GM18508 (cell line): ENCODE measurements at regions not wholly inside any gene's neighbourhood (a gene's known extent, or its start where the extent isn't known, plus 50 kb on each side); places are given as distances from the start of the nearest gene placed in this dataset.
"Not testable (repeated sequence)": the region's sequence is repeated elsewhere in the genome, so short reads cannot be mapped to it uniquely, and the experiment has no call there.

Experiments used
- ATAC-seq: cut with Tn5 transposase; IDR thresholded peaks from one replicate; pipeline ENCODE4 v1.9.1; 2021; ENCODE audit warnings: moderate number of reproducible peaks; ENCODE audit not compliant: insufficient read depth, unreplicated experiment

DNA sequence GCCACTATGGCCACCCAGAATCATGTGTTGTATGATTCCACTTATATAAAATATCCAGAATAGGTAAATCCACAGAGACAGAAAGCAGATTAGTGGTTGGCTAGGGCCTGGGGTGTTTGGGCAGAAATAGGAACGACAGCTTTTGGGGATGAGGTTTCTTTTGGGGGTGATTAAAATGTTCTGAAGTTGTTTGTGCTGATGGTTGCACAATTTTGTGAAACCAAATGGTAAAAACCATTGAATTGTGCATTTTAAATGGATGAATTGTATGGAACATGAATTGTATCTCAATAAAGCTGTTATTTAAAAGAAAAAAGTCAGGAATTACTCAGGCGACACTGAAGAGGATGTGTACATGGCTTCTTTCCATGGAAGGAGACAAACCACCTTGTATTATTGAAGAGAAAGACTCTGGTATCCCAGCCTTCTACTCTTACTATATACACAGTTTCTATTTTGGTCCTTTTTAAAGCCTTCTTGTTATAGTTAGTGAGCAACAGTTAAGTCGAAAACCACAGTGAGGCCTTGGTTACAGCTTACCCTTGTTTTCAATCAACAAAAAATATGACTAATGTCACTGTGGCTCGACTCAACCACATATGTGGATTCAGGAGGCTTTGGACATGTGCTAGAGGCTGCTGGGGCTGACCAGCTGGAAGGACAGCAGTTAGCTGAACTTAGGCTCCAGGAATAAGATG, 57.1 kb upstream of the KMT2E start:
- peak; percentile 82 for ATAC-seq

DNA sequence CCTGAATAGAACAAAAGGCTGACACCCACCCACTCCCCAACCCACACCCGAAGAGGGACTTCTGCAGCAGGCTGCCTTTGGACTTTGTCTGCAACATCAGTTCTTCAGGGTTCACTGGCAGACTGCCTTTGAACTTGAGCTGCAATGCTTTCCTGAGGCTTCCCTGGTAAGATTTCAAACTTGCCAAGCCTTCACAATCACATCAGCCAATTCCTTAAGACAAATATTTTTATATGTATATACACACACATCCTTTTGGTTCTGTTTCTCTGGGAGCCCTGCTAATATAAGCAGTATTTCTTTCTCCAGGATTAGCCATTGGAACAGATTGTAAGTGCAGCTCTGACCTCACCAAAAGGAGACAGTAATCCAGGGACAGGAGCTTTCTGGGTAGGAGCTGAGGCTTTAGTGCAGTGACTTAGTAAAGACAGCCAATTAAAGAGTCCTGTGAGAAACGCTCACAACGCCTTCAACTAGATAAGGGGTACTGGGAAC, 55.6 kb upstream of the KMT2E start:
- ATAC-seq = no peak

DNA sequence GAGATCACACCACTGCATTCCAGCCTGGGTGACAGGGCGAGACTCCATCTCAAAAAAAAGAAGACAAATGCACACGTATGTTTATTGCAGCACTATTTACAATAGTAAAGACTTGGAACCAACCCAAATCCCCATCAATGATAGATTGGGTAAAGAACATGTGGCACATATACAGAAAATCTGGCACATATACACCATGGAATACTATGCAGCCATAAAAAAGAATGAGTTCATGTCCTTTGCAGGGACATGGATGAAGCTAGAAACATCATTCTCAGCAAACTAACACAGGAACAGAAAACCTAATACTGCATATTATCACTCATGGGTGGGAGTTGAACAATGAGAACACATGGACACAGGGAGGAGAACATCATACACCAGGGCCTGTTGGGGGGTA, 54.5 kb upstream of the KMT2E start:
- ATAC-seq = not testable (repeated sequence)

DNA sequence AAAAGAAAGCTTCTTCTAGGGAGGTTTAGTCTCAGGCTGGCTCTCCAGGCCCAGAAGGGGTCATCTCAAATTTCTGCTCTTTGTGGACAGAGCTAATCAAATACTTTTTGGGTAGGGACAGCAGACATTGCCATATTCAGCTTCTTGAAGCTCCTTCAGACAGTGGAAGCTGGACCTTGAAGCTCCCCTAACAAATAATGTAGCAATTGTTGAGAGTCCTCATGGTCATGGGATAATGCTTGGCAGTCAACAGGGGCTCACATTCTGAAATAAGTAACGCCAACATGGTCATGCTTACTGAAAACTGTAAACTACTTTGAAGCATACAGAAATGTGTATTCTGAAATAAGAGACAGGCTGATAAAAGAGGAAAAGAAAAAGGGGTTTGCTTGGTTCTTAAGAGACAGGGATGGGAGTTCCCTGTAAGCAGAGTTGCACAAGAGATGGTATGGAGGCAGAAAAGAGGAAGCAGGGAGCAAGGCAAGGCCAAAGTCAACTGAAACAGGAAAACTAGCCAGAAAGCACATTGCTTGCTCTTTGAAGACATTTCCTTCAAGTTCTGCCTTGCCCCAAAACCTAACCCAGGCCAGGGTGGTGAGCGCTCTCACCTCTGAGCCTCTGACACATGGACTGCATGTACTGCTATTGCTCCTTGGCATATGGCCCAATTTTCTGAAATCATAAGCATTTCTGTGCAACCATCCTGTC, 53.1 kb upstream of the KMT2E start:
- ATAC-seq = no peak

DNA sequence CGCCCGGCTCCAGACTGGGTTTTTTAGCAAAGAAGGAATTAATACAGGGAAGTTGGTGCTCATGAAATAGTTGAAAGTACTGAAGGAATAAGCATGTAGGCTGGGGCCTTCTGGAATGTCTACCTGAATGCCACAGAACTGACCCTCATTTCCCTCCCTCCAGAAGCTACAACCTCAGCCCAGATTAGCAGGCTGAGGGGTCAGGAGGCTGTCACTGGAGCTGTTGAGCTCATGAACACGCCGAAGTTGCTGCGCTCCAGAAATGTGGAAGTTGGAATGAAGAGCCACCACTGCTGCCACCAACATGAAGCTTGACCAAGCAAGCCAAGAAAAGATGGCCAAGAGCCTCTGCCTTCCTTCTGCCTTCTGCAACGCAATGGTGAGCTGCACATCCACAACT, 52.2 kb upstream of the KMT2E start:
- ATAC-seq = no peak

DNA sequence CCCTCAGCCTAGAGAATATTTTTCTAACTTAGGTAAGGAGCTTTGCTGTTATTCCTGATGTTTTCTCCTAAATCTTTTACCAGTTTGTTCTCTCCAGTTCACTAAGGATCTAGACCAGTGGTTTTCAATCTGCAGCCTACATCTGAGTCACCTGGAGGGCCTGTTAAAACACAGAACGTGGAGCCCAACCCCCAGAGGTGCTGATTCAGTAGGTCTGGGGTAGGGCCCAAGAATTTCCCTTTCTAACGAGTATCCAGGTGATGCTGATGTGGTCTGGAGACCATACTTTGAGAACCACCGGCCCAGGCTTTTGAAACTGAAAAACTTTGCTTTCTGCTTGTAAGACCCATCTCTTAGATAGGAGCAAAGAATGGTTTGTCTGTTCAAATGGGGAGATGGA, 51.2 kb upstream of the KMT2E start:
- no peak for ATAC-seq

DNA sequence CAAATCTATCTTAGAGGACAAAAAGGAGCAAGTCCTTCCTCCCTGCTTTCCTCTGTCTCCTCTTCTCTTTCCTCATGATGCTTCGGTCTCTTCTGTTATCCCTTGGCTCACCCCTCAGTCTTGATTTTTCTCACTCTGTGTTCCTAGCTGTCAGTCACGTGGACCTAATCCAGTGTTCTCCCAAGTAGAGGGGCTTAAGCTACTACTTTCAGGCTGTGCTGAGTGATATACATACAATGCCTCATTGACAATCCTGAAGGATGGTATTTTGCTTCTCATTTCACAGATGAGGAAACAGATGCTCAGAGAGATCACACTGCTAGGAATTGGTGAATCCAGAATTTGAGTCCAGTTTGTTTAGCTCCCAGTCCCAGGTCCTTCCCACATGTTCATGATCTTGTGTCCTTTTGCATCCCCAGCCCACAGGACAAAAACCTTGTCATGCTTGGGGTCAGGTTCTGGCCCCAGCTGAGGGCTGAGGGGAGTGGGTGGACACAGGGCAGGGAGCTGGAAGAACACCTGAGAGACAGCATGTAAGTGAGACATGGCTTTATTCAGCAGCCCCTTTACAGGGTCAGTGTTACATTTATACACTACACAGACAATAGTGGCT, 50.5 kb upstream of the KMT2E start:
- no peak for ATAC-seq

DNA sequence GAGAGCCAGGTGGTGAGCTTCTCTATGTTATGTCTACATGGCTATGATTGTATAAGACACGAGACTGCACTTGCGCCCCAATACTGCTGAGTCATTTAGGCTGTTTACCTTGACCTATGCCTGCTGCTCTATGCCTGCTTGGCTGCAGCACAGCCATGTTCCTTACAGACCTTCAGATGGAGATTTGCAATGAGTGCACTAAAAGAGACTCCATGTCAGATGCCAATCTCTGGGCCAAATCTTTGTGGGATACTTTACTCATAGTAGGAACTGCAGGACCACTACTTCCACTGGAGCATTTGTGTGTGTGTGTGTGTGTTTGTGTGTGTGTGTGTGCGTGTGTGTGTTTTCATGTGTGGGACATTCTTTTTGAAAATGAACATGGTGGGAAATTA, 50.0 kb upstream of the KMT2E start:
- ATAC-seq = no peak
